HAP-1 (cell line): ENCODE measurements at regions not wholly inside any gene's neighbourhood (a gene's known extent, or its start where the extent isn't known, plus 50 kb on each side); places are given as distances from the start of the nearest gene placed in this dataset.

ENCODE experiments used
- DNase-seq, 2 experiments: peaks; one replicate each; pipeline ENCODE4 v3.0.0-alpha.2; 2016 to 2020; ENCODE audit warnings: low spot score in 2 of 2
- H3K27me3 ChIP-seq: fragments of 250-450 bp; sonication (Bioruptor Pico); 2 replicates; pipeline ENCODE4 v1.5.1; 2020; ENCODE audit warnings: low read depth, mild to moderate bottlenecking, moderate library complexity
- H3K36me3 ChIP-seq: fragments of 250-450 bp; sonication (Bioruptor Pico); replicated peaks from 2 replicates; pipeline ENCODE4 v1.5.1; 2020; ENCODE audit warnings: mild to moderate bottlenecking
- H3K4me1 ChIP-seq: fragments of 250-450 bp; sonication (Bioruptor Pico); 2 replicates; pipeline ENCODE4 v1.5.1; 2020; ENCODE audit warnings: mild to moderate bottlenecking
- H3K4me3 ChIP-seq: fragments of 250-450 bp; sonication (Bioruptor Pico); 2 replicates; pipeline ENCODE4 v1.5.1; 2020; ENCODE audit warnings: mild to moderate bottlenecking, moderate library complexity
- H3K9me3 ChIP-seq: fragments of 250-450 bp; sonication (Bioruptor Pico); 2 replicates; pipeline ENCODE4 v1.5.1; 2020; ENCODE audit warnings: mild to moderate bottlenecking, moderate library complexity
- in situ Hi-C: fragments of 300-500 bp; cut with MboI; formaldehyde crosslinking; loops from 3 replicates; pipeline ENCODE4 v1.14.3; 2020; ENCODE audit warnings: low sequenced_read_pairs, inconsistent platforms, mixed read lengths

DNA sequence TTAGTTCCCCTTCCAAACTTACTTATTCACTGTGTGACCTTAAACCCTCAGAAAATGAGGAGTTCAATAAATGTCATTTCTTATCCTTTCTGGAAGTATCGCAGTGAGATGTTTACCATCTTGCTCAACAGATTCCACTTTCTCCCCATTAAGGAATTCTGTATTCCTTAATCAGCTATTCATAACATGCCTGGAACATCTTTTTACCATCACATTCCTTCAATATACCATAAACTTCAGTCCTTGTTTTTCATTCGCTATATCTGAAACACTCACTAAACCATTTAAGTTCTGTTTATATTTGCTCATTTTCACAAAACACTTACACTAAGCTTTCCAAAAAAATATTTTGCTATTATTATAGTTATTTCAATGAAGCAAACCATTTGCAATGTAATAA lies 1158.6 kb downstream of the CDH12 start:
- H3K9me3 ChIP-seq, result no peaks in the 10 kb centered on the region
- no peaks in the 10 kb centered on the region for H3K4me1 ChIP-seq
- in situ Hi-C loops, result no loop called here
- no peak overlapping the region for H3K4me3 ChIP-seq
- H3K27me3 ChIP-seq, result no peaks in the 10 kb centered on the region
- no peak for DNase-seq
- H3K36me3 ChIP-seq, result no peaks in the 10 kb centered on the region

DNA sequence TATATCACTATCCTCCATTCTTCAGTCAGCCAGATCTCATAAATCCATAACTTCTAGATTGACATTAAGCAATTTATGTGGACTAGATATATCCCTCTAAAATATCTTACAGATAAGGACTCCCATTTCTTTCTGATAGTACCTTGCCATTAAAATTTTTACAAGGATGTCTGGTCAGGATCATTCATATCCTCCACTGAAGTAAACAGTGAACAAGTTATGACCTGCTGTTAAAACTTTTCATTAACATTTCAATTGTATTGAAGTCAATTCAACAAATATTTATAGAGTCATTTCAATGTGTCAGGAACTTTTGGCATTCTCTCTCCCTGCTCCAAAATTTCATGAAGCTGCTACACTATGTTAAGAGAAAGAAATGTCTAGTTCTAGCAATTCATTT lies 1159.6 kb downstream of the CDH12 start:
- H3K4me3 ChIP-seq, result no peak overlapping the region
- no peaks in the 10 kb centered on the region for H3K9me3 ChIP-seq
- H3K27me3 ChIP-seq, result no peaks in the 10 kb centered on the region
- no peak for DNase-seq
- in situ Hi-C loops, result no loop called here
- no peaks in the 10 kb centered on the region for H3K4me1 ChIP-seq
- H3K36me3 ChIP-seq, result no peaks in the 10 kb centered on the region

DNA sequence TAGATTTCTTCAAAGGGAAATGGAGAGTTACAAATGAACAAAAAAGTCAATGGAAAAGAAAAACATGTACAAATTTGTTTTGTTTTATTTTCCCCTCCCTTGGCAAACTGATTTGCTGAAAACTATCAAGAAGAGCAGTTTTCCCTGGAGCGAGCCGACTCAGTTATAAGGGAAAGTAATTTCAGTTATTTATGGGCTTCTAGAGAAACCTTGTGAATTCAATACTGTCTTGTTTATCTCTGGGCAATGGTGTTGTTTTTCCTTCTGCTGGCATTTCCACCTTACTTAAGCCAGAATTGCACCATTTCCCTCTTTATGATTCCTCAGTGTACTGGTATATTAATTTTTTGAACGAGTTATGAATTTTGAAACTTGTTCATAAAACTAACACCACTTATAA lies 1163.6 kb downstream of the CDH12 start:
- in situ Hi-C loops, result no loop called here

DNA sequence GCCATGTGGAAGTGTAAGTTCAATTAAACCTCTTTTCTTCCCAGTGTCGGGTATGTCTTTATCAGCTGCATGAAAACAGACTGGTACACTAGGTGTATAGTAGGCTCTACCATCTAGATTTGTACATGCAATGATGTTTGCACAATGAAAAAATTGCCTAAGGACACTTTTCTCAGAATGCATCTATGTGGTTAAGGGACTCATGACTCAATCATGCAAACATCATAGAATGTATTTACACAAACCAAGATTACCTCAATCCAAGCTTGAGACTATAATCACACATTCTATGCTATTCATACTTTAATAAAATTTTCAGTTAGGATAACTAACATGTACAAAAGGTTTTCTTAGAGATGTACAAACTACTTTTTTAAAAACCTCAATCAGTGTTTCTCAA lies 1164.5 kb downstream of the CDH12 start:
- Histone ChIP-seq H3K4me1 (no peaks in the 10 kb centered on the region), H3K9me3 (no peaks in the 10 kb centered on the region), H3K36me3 (no peaks in the 10 kb centered on the region), H3K4me3 (no peak overlapping the region), H3K27me3 (no peaks in the 10 kb centered on the region)
- in situ Hi-C loops, result no loop called here
- no peak for DNase-seq

More for the DNA sequence above, 1163.6 kb downstream of the CDH12 start:
- Histone ChIP-seq H3K9me3 (no peaks in the 10 kb centered on the region), H3K27me3 (no peaks in the 10 kb centered on the region), H3K4me3 (no peak overlapping the region), H3K4me1 (no peaks in the 10 kb centered on the region), H3K36me3 (no peaks in the 10 kb centered on the region)
- DNase-seq, result no peak

DNA sequence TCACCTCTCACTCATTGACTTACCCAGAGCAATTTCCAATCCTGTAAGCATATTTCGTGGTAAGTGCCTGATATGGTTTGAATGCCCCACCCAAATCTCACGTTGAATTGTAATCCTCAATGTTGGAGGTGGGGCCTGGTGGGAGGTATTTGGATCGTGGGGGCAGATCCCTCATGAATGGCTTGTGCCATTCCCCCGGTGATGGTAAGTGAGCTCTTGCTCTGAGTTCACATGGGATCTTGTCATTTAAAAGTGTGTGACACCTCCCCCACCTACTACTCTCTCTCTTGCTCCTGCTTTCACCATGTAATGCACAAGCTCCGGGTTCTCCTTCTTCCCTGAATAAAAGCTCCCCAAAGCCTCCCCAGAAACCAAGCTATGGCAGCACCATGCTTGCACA lies 1165.5 kb downstream of the CDH12 start:
- in situ Hi-C loops, result no loop called here
- no peak for DNase-seq
- no peaks in the 10 kb centered on the region for H3K4me1 ChIP-seq

DNA sequence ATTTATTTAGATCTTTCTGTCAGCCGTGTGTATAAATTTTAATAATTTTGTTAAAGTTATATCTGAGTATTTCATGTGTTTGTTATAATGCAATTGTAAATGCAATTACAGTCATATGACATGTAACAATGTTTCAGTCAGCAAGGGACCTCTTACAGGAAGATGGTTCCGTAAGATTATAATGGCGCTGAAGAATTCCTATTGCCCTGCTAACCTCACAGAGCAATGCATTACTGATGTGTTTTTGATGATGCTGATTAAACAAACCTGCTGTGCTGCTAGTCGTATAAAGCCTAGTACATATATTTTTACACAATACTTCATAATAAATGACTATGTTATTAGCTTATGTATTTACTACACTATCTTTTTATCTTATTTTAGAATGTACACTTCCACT lies 1166.4 kb downstream of the CDH12 start:
- no peak overlapping the region for H3K4me3 ChIP-seq
- in situ Hi-C loops, result no loop called here

More for the DNA sequence above, 1165.5 kb downstream of the CDH12 start:
- no peaks in the 10 kb centered on the region for H3K27me3 ChIP-seq
- no peaks in the 10 kb centered on the region for H3K9me3 ChIP-seq
- H3K36me3 ChIP-seq, result no peaks in the 10 kb centered on the region
- no peak overlapping the region for H3K4me3 ChIP-seq

DNA sequence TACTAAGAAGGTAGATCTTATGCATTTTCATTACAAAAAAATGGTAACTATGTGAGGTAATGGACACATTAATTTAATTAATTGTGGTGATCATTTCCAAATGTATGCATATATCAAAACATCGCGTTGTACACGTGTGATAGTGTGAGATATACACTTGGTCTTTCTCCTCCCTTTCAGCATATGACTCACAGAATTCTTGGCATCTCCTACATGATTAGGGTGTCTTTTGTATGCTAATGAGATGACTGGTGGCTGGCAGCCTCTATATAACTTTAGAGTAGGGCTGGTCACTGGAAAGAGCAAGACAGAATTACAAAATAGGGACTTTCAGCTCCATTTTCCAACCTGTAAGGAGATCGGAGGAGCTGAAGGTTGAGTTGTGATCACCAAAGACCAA lies 1167.6 kb downstream of the CDH12 start:
- no peak overlapping the region for H3K4me3 ChIP-seq
- no peaks in the 10 kb centered on the region for H3K4me1 ChIP-seq
- no peaks in the 10 kb centered on the region for H3K9me3 ChIP-seq
- in situ Hi-C loops, result no loop called here
- H3K27me3 ChIP-seq, result no peaks in the 10 kb centered on the region
- H3K36me3 ChIP-seq, result no peaks in the 10 kb centered on the region
- DNase-seq, result no peak

More for the DNA sequence above, 1166.4 kb downstream of the CDH12 start:
- no peaks in the 10 kb centered on the region for H3K9me3 ChIP-seq
- H3K27me3 ChIP-seq, result no peaks in the 10 kb centered on the region
- no peaks in the 10 kb centered on the region for H3K36me3 ChIP-seq
- DNase-seq, result no peak
- no peaks in the 10 kb centered on the region for H3K4me1 ChIP-seq

DNA sequence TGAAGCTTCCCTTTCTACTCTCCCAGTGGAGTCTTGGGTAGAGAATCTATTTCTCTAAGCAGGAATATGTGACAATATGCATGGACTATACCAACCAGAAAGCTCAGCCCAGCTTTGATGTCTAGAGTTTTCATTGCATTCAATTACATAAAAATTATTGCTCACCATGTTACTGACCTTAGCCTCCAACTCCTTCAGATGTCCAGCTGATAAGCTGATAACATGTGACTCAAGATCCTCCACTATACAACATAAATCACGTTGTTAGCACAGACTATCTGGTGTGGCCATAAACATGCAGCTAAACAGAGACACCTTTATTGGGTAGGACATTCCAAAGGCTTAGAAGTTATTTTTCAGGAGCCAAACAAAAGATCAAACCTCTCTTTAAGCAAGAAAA lies 1168.2 kb downstream of the CDH12 start:
- no peaks in the 10 kb centered on the region for H3K36me3 ChIP-seq
- H3K4me3 ChIP-seq, result no peak overlapping the region
- H3K9me3 ChIP-seq, result no peaks in the 10 kb centered on the region
- no peaks in the 10 kb centered on the region for H3K4me1 ChIP-seq
- in situ Hi-C loops, result no loop called here
- no peaks in the 10 kb centered on the region for H3K27me3 ChIP-seq
- no peak for DNase-seq

DNA sequence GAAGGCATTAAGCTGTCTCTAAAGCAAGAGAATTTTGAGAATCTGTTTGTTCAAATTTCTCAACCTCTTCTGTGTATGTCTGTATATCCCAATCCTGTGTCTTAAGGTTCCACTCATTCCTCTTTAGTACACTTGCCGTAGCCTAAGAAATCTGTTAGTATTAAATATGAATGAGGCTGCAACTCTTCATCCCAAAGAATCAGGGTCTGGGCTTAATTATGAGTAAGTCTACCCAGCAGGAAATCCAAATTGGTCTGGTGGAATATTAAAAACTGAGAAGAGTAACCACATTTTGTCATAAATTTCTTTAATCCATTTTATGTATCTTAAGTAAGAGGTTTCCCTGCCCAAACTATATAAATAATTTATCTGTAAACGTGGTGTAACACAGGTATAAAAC lies 1171.2 kb downstream of the CDH12 start:
- in situ Hi-C loops, result no loop called here
- no peak for DNase-seq
- Histone ChIP-seq H3K9me3 (no peaks in the 10 kb centered on the region), H3K36me3 (no peaks in the 10 kb centered on the region), H3K4me1 (no peaks in the 10 kb centered on the region), H3K27me3 (no peaks in the 10 kb centered on the region), H3K4me3 (no peak overlapping the region)

DNA sequence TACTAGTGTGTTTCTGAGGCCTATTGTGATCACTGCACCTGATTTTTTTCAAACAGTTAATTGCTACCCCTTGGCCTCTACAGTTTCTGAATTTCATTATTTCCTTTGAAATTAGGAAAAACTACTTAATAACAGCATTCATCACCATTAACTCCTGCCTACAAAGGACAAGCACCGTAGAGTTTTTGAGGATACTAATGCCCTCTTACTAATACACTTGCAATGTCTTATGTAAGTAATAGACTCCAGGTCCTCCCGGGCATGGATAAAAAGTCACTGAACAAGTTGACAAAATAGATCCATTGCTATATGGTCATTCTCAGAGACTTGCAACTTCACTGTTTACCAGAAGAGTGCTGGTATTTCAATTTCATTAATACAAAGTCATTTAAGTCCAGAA lies 1172.5 kb downstream of the CDH12 start:
- no peaks in the 10 kb centered on the region for H3K27me3 ChIP-seq
- no peaks in the 10 kb centered on the region for H3K4me1 ChIP-seq
- no peak overlapping the region for H3K4me3 ChIP-seq
- no peaks in the 10 kb centered on the region for H3K36me3 ChIP-seq
- H3K9me3 ChIP-seq, result no peaks in the 10 kb centered on the region
- DNase-seq, result no peak
- in situ Hi-C loops, result no loop called here

DNA sequence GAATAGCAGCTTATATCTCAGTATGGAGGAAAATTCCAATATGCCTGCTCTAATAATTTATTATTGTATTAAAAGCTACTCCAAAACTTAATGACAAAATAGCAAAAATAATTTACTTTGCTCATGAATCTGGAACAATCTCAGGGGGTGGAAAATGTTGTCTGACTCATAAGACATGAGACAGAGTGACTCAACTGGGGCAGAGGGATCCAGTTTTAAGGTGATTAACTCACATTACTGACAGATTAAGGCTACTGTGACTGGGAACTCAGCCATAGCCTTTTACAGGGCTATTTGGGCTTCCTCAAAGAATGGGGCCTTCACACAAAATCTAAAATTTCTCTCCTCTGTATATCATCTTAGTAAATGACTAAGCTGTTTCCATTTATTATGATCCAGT lies 1172.9 kb downstream of the CDH12 start:
- Histone ChIP-seq H3K4me3 (no peak overlapping the region), H3K36me3 (no peaks in the 10 kb centered on the region), H3K9me3 (no peaks in the 10 kb centered on the region), H3K4me1 (no peaks in the 10 kb centered on the region), H3K27me3 (no peaks in the 10 kb centered on the region)
- in situ Hi-C loops, result no loop called here
- DNase-seq, result no peak

DNA sequence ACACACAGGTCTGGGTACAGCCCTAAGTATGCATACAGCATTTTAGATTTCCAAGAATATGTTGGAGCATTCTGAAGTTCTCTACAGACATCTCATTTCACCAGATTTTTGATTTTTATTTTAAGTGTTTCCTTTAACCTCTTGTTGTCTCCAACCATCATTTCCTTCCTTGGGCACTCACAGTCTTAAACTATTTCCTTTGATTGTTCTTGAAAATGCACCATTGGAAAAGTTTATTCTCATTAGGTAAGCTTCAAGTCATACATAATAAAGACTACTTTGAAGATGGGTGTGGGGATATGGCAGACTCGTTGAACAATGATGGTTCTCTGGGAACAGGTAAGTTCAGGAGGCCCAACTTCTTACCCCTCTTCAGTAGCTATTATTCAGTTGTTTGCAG lies 1174.6 kb downstream of the CDH12 start:
- Histone ChIP-seq H3K4me1 (no peaks in the 10 kb centered on the region), H3K27me3 (no peaks in the 10 kb centered on the region), H3K4me3 (no peak overlapping the region), H3K36me3 (no peaks in the 10 kb centered on the region), H3K9me3 (no peaks in the 10 kb centered on the region)
- in situ Hi-C loops, result no loop called here
- DNase-seq, result no peak

DNA sequence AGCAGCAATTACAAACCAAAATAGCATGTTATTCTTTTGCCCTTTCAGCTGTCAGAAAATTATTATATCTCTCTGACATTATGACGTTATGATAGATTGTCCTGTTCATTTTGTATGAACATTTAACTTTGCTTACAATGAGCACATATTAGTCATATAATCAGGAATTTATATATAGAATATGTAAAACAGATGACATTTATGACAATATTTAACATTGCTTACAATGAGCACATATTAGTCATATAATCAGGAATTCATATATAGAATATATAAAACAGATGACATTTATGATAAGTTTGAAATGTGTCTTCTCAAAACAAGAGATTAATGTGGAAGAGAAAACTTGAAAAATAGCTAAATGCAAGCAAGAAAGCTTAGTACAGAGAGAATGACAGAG lies 1180.2 kb downstream of the CDH12 start:
- Histone ChIP-seq H3K9me3 (no peaks in the 10 kb centered on the region), H3K4me1 (no peaks in the 10 kb centered on the region), H3K27me3 (no peaks in the 10 kb centered on the region), H3K36me3 (no peaks in the 10 kb centered on the region), H3K4me3 (no peak overlapping the region)
- in situ Hi-C loops, result no loop called here
- DNase-seq, result no peak

DNA sequence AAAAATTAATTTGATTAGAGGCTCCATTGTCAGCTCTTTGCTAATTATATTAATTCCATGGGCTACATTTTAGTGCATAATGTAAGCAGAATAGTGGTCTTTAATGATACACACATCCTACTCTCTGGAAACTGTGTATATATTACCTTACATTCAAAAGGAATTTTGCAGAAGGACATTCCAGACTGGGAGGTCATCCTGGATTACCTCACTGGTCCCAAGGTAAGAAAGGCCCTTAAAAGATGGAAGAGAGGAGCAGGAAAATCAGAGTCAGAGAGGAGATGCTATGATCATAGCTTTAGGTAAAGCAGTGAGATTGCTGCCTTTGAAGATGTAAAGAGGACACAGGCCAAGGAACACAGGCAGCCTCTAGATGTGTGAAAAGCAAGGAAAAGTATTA lies 1180.8 kb downstream of the CDH12 start:
- Histone ChIP-seq H3K9me3 (no peaks in the 10 kb centered on the region), H3K36me3 (no peaks in the 10 kb centered on the region), H3K27me3 (no peaks in the 10 kb centered on the region), H3K4me3 (no peak overlapping the region), H3K4me1 (no peaks in the 10 kb centered on the region)
- no peak for DNase-seq
- in situ Hi-C loops, result no loop called here

DNA sequence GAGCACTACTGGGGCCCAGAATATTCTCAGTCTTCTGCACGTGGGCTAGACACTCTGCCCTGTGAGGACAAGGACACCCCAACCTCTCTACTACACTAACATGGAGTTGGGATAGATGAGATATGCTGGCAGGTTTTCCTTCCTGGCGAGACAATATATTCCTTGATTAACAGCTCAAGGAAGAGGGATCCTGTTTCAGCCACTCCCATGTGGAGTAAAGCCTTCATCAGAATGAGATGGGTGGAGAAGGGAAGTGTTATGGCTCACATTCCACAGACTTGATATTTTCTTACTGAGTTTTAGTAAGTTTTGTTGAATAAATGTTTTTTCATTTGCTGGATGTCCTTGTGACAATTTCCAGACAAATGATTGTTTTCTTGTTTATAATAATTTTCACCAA lies 1187.6 kb downstream of the CDH12 start:
- in situ Hi-C loops, result no loop called here
- H3K36me3 ChIP-seq, result no peaks in the 10 kb centered on the region
- no peaks in the 10 kb centered on the region for H3K9me3 ChIP-seq
- H3K4me1 ChIP-seq, result no peaks in the 10 kb centered on the region
- H3K4me3 ChIP-seq, result no peak overlapping the region
- no peaks in the 10 kb centered on the region for H3K27me3 ChIP-seq
- no peak for DNase-seq
